Right renal cortex interstitium (tissue), 3 donors: ENCODE measurements at regions not wholly inside any gene's neighbourhood (a gene's known extent, or its start where the extent isn't known, plus 50 kb on each side); places are given as distances from the start of the nearest gene placed in this dataset.

ENCODE experiments used
- DNase-seq, 3 donors: peaks; one replicate each; pipeline ENCODE4 v3.0.0-alpha.2; 2013; ENCODE audit warnings: low read depth in 3 of 3, low spot score in 2 of 3

GRCh38 chr4:30429813-30430761, 290.1 kb upstream of the PCDH7 start:
- no peak for DNase-seq

DNA sequence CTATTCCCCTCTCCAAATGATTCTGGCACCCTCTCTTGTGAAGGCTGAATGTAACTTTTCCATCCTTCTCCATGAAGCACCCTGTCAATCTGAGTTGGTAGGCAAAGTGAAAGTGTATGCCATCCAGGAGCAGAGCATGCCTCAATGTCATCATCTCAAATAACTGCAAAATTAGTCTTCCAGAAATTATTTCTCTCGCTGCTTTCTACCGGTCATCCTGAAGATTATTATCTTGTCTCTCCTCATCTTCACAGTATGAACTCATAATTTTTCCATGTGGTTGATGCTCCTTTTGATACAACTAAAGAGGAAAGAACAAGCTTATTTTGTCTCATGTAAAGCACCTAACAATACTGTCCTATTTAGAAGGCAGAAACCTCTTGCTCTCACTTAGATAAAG, 285.5 kb upstream of the PCDH7 start:
- no peak for DNase-seq

GRCh38 chr4:30436394-30436793, 283.8 kb upstream of the PCDH7 start:
- no peak for DNase-seq

- DNase-seq = no peak
Observed at GRCh38 chr4:30437316-30437715, 282.9 kb upstream of the PCDH7 start.

DNA sequence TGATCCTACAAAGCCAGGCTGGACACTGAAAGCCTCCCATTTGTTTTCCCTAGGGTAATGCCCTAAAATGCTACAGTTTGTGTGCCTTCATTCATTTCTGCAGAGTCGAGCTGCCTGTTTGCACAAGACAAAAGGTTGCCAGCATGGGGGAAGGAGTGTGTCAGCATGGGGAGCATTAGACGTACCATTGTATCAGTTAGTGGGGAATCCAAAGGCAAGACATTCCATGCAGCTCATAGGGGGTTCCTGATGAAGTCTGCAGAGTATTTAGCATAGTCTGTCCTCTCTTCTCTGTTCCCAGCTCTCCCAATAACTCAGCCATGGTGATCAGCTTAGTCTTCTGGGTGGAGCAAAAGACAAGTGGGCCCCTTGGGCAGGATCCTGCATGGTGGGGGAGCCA, 276.9 kb upstream of the PCDH7 start:
- DNase-seq = no peak

GRCh38 chr4:30450474-30450873, 269.7 kb upstream of the PCDH7 start:
- peak in 2 of 3 donors; percentile 9 to 29 for DNase-seq

DNA sequence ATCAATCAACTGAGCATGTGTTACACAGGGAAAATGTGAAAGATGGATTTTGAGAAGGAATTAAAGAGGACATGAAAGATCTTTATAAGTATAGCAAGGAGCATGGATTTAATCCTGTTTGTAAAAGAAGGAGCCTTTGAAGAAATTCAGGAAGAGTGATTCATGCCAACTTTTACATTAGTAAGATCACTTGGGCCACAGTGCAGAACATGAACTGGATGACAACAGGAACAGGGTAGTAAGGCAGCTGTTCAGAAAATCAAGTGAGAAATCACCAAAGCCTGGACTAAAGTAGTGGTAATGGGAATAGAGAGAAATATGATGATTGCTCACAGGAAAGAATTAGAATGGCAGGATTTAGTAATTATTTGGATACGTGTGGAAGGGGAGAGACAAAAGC, 265.7 kb upstream of the PCDH7 start:
- DNase-seq = no peak

GRCh38 chr4:30456716-30457115, 263.5 kb upstream of the PCDH7 start:
- DNase-seq = no peak

- DNase-seq = no peak
Observed at GRCh38 chr4:30460818-30461217, 259.4 kb upstream of the PCDH7 start.

DNA sequence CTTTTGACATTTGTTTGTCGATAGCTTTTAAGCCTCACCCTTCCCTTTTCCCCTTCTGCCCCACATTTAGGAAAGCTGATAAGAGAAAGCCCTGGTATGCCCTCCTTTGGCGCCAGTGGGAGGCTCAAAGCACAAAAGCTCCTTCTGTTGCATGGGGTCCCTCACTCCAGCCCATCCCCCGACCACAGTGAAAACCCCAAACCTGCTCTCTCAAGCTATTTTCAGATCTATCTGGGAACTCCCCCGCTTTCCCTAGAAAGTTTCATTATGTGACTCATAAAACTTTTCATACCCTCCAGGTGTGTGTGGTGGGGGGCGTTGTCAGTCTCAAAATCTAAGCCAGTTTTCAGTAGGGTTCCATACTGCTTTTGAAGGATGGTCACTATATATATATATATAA, 259.0 kb upstream of the PCDH7 start:
- no peak for DNase-seq

GRCh38 chr4:30462445-30463090, 257.6 kb upstream of the PCDH7 start:
- no peak for DNase-seq

- DNase-seq = no peak
Observed at GRCh38 chr4:30471861-30472260, 248.3 kb upstream of the PCDH7 start.

DNA sequence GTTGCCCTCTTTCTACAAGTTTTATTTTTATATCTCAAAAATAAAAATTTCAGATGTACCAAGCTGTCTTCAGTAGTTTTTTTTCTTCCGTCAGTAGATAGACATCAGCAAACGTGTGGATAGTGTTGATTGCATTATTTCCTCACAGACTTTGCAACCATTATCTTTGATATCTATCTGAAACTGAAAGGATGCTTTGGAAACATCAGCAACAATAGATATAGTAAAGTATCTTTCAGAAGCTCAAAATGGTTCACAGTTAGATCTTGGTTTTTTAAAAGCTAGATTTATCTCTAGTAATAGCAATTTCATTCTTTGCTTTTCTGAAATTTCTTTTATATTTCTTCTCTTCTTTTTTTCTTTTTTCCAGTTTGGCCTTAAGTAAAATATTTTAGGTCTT, 246.9 kb upstream of the PCDH7 start:
- DNase-seq = no peak

DNA sequence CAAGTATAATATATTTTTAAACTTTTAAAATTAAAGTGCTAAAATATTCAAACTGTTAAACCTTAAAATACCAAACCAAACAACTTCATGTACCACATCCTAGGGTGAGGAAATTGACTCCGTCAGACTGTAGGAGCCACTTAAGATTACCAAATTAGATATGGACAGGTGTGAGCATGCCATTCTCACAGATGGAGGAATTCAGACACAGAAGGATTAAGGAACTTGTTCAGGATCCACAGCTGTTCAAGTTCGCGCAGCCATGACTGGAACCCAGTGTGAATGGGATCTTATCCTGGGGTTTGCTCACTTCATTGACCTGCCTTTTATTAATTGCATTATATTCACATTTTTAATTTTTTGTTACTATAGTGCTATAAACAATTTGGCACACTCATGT, 224.9 kb upstream of the PCDH7 start:
- no peak for DNase-seq

DNA sequence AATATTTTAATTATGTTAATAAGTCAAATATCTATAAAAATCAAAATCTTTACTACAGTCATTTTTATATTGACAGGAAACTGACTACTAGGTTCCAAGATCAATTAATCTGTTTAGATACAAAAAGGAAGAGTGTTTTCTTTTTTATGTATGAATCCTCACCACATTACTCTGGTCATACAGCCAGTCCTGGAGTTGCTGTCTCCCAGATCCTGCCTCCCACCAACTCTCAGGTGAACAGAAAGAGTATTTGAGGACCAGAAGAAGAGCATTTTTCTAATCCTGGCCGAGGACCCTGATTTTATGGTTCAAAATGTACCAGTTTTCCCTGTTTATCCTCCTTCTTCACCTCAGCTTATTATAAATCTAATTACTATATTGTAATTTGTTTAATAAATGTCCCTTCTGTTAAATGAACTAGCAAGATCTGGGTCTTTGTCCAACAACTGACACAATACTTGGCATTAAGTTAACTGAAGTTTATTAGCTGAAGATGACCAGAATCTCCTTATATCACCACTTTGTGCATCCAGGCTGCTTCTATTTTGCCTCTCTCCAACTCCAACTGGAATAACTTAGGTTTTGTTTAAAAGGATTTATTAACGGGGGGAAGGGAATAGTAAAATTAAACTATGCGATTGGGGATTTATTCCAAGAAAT, 224.4 kb upstream of the PCDH7 start:
- no peak for DNase-seq

- DNase-seq = no peak
Observed at GRCh38 chr4:30511751-30512150, 208.4 kb upstream of the PCDH7 start.

- DNase-seq = no peak
Observed at GRCh38 chr4:30518211-30518610, 202.0 kb upstream of the PCDH7 start.

GRCh38 chr4:30525662-30526315, 194.4 kb upstream of the PCDH7 start:
- DNase-seq = no peak

DNA sequence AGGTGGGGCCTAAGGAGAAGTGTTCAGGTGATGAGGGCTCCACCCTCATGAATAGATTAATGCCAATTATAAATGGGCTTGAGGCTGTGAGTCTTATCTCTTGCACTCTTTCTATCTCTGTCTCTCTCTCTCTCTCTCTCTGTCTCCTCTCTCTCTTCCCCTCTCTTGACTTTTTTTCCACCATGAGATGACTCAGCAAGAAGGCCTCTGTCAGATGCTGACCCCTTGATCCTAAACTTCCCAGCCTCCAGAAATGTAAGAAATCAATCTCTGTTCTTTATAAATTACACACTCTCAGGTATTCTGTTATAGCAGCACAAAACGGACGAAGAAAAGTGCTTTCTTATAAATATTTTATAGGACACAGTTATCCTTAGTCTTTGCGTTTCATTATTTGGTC, 184.9 kb upstream of the PCDH7 start:
- DNase-seq = no peak

GRCh38 chr4:30536231-30536630, 183.9 kb upstream of the PCDH7 start:
- no peak for DNase-seq

GRCh38 chr4:30537456-30537855, 182.7 kb upstream of the PCDH7 start:
- no peak for DNase-seq
